IMR-90 (cell line): ENCODE measurements at regions not wholly inside any gene's neighbourhood (a gene's known extent, or its start where the extent isn't known, plus 50 kb on each side); places are given as distances from the start of the nearest gene placed in this dataset.

Experiments used
- ATAC-seq: fragments of 200-7000 bp; cut with Tn5 transposase; 2 replicates; pipeline ENCODE4 v1.9.1; 2020; ENCODE audit warnings: low read depth, mild to moderate bottlenecking, moderate library complexity
- BruUV-seq: library from RNA; stranded (reverse); fragments of 400-500 nt; replicated peaks from 2 replicates; lab custom pipeline; 2021; lab: Mats Ljungman, UMichigan
- CTCF ChIA-PET: fragments of 300-600 bp; formaldehyde crosslinking; extraction: SDS; loops from one replicate; lab custom pipeline; 2021; ENCODE audit warnings: antibody characterized with exemption; lab: Yijun Ruan, JAX
- POLR2A ChIA-PET: fragments of 300-600 bp; sonication (Branson Sonifier 250); formaldehyde crosslinking; loops from one replicate; lab custom pipeline; 2022; ENCODE audit warnings: antibody characterized with exemption; ENCODE audit not compliant: unreplicated experiment; lab: Charles Lee
- DNase-seq: peaks from one replicate; pipeline ENCODE4 v3.0.0; 2013
- H2AFZ ChIP-seq: replicated peaks from 2 replicates; pipeline ENCODE3; 2013; ENCODE audit warnings: low read length, mild to moderate bottlenecking; ENCODE audit not compliant: poor library complexity
- H2AK5ac ChIP-seq: 2 replicates; pipeline ENCODE4 v1.6.1; 2013; ENCODE audit warnings: low read depth, low read length, inconsistent platforms
- H2AK9ac ChIP-seq: replicated peaks from 2 replicates; pipeline ENCODE3; 2013; ENCODE audit warnings: mild to moderate bottlenecking, low read depth, low read length, moderate library complexity; ENCODE audit not compliant: poor library complexity
- H2BK120ac ChIP-seq: 2 replicates; pipeline ENCODE4 v1.6.1; 2013; ENCODE audit warnings: low read depth, low read length, inconsistent platforms
- H2BK15ac ChIP-seq: 3 replicates; pipeline ENCODE4 v1.6.1; 2013; ENCODE audit warnings: low read depth, low read length, inconsistent platforms
- H2BK20ac ChIP-seq: 2 replicates; pipeline ENCODE4 v1.6.1; 2013; ENCODE audit warnings: low read depth, mild to moderate bottlenecking, inconsistent platforms, low read length, moderate library complexity
- H2BK5ac ChIP-seq: 2 replicates; pipeline ENCODE4 v1.6.1; 2013; ENCODE audit warnings: mild to moderate bottlenecking, low read depth, low read length, inconsistent platforms; ENCODE audit not compliant: poor library complexity, severe bottlenecking
- H3K14ac ChIP-seq: replicated peaks from 2 replicates; pipeline ENCODE4 v1.6.1; 2013; ENCODE audit warnings: low read depth, low read length, inconsistent platforms
- H3K18ac ChIP-seq: 2 replicates; pipeline ENCODE4 v1.6.1; 2013; ENCODE audit warnings: low read depth, low read length, control low read depth
- H3K23ac ChIP-seq: 2 replicates; pipeline ENCODE4 v1.6.1; 2013; ENCODE audit warnings: low read depth, low read length, inconsistent platforms
- H3K27ac ChIP-seq: 2 replicates; pipeline ENCODE4 v1.5.1; 2013; ENCODE audit warnings: mild to moderate bottlenecking, control low read depth, low read length; ENCODE audit not compliant: insufficient read depth
- H3K27me3 ChIP-seq: 2 replicates; pipeline ENCODE4 v1.6.1; 2013; ENCODE audit warnings: low read length; ENCODE audit not compliant: control insufficient read depth, insufficient read depth
- H3K36me3 ChIP-seq: 2 replicates; pipeline ENCODE4 v1.6.1; 2013; ENCODE audit warnings: low read length, mixed read lengths; ENCODE audit not compliant: control insufficient read depth, insufficient read depth
- H3K4ac ChIP-seq: 2 replicates; pipeline ENCODE4 v1.6.1; 2013; ENCODE audit warnings: low read depth, low read length, inconsistent platforms
- H3K4me1 ChIP-seq: 2 replicates; pipeline ENCODE4 v1.6.1; 2013; ENCODE audit warnings: low read length, mixed read lengths; ENCODE audit not compliant: control insufficient read depth, insufficient read depth
- H3K4me2 ChIP-seq: 2 replicates; pipeline ENCODE4 v1.6.1; 2013; ENCODE audit warnings: low read depth, mild to moderate bottlenecking, control low read depth, low read length, moderate library complexity
- H3K4me3 ChIP-seq: 2 replicates; pipeline ENCODE4 v1.5.1; 2013; ENCODE audit warnings: low read depth, mild to moderate bottlenecking, control low read depth, low read length, moderate library complexity; ENCODE audit not compliant: insufficient read depth
- H3K56ac ChIP-seq: 2 replicates; pipeline ENCODE4 v1.6.1; 2013; ENCODE audit warnings: low read length, inconsistent platforms; ENCODE audit not compliant: insufficient read depth; ENCODE audit errors: extremely low read depth
- H3K79me1 ChIP-seq, 2 experiments: 2 replicates each; pipeline ENCODE4 v1.6.1; 2013; ENCODE audit warnings: low read length in 2 of 2, inconsistent platforms in 1 of 2, low read depth in 1 of 2
- H3K9ac ChIP-seq: 2 replicates; pipeline ENCODE4 v1.6.1; 2013; ENCODE audit warnings: low read depth, low read length, control low read depth
- H3K9me1 ChIP-seq: 2 replicates; pipeline ENCODE4 v1.6.1; 2013; ENCODE audit warnings: low read length, inconsistent platforms; ENCODE audit not compliant: insufficient read depth
- H3K9me3 ChIP-seq: 2 replicates; pipeline ENCODE4 v1.6.1; 2013; ENCODE audit warnings: low read length; ENCODE audit not compliant: control insufficient read depth, insufficient read depth
- H4K20me1 ChIP-seq: 2 replicates; pipeline ENCODE4 v1.6.1; 2013; ENCODE audit warnings: low read length, inconsistent platforms; ENCODE audit not compliant: insufficient read depth
- H4K5ac ChIP-seq: 2 replicates; pipeline ENCODE4 v1.6.1; 2013; ENCODE audit warnings: mild to moderate bottlenecking, low read depth, low read length, control low read depth
- H4K8ac ChIP-seq, 2 experiments: 2 replicates each; pipeline ENCODE4 v1.6.1; 2013; ENCODE audit warnings: low read depth in 2 of 2, low read length in 2 of 2, control low read depth in 1 of 2, inconsistent platforms in 1 of 2
- H4K91ac ChIP-seq: 2 replicates; pipeline ENCODE4 v1.6.1; 2013; ENCODE audit warnings: low read depth, low read length, inconsistent platforms; ENCODE audit not compliant: insufficient read depth
- BHLHE40 ChIP-seq: fragments of 150-350 bp; IDR thresholded peaks from 2 replicates; pipeline ENCODE4 v1.6.1; 2016; ENCODE audit warnings: mild to moderate bottlenecking, low read depth, low read length
- CEBPB ChIP-seq: IDR thresholded peaks from 2 replicates; pipeline ENCODE4 v1.6.1; 2012; ENCODE audit warnings: low read depth, low read length, improper control_type of control experiment
- CHD1 ChIP-seq: IDR thresholded peaks from 2 replicates; pipeline ENCODE4 v1.6.1; 2012; ENCODE audit warnings: low read depth, low read length, improper control_type of control experiment
- MAZ ChIP-seq: IDR thresholded peaks from 2 replicates; pipeline ENCODE4 v1.6.1; 2012; ENCODE audit warnings: low read depth, mild to moderate bottlenecking, low read length, improper control_type of control experiment, moderate library complexity, borderline replicate concordance
- NFE2L2 ChIP-seq: fragments of 150-350 bp; IDR thresholded peaks from 2 replicates; pipeline ENCODE4 v1.6.1; 2016; ENCODE audit warnings: low read depth, mild to moderate bottlenecking, low read length
- RAD21 ChIP-seq: IDR thresholded peaks from 2 replicates; pipeline ENCODE4 v1.6.1; 2012; ENCODE audit warnings: low read length, improper control_type of control experiment
- RCOR1 ChIP-seq: IDR thresholded peaks from 2 replicates; pipeline ENCODE4 v1.6.1; 2012; ENCODE audit warnings: mild to moderate bottlenecking, low read length, improper control_type of control experiment; ENCODE audit not compliant: insufficient replicate concordance
- SMC3 ChIP-seq: fragments of 150-350 bp; IDR thresholded peaks from 2 replicates; pipeline ENCODE4 v1.6.1; 2016; ENCODE audit warnings: low read depth, mild to moderate bottlenecking, antibody characterized with exemption, low read length, moderate library complexity
- WGBS, 2 experiments: methylation state at CpG; one replicate each; pipeline versions ENCODE4 v1.1.5 to v1.1.7; 2013; ENCODE audit warnings: missing lambda C conversion rate in 2 of 2; ENCODE audit not compliant: insufficient read length in 1 of 2; ENCODE audit errors: extremely low coverage in 2 of 2; 5-methylcytosine and 5-hydroxymethylcytosine counted together
- dilution Hi-C: fragments of 300-500 bp; cut with HindIII; formaldehyde crosslinking; loops from one replicate; pipeline ENCODE4 v1.14.3; 2018; ENCODE audit warnings: low sequenced_read_pairs; ENCODE audit not compliant: unreplicated experiment
- in situ Hi-C: fragments of 300-500 bp; cut with MboI; formaldehyde crosslinking; loops from 3 replicates; pipeline ENCODE4 v1.14.3; 2019; ENCODE audit warnings: low sequenced_read_pairs, inconsistent platforms, mixed read lengths
- intact Hi-C: fragments of 100-400 bp; cut with micrococcal nuclease; formaldehyde crosslinking; loops from 2 replicates; pipeline ENCODE4 v1.10.0; 2022
- TF ChIP-seq, protein P1 (sequence below): fragments of 150-350 bp; IDR thresholded peaks from 2 replicates; pipeline ENCODE4 v1.6.1; 2017; ENCODE audit warnings: mild to moderate bottlenecking, antibody characterized with exemption, low read length, low read depth
- TF ChIP-seq, protein P2 (sequence below): fragments of 150-350 bp; IDR thresholded peaks from 2 replicates; pipeline ENCODE4 v1.6.1; 2016; ENCODE audit warnings: low read depth, mild to moderate bottlenecking, low read length, moderate library complexity, borderline replicate concordance

DNA sequence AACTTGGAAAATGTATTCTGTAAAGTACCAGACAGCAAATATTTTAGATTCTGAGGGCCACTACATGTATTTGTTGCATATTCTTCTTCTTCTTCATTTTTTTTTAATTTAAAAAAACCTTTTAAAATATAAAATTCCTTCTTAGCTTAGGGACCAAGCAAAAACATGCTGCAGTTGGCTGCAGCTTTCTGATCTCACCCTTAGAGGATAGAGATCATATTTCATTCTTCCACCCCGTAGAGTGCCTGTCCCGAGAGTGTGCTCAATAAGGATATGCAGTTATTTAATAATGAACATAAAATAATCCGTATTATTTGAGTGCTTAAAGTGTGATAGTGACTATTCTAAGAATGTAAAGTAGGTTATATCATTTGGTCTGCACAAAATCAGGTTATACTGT is 204.2 kb upstream of the CD180 start:
- H3K4me1 ChIP-seq = no peaks in the 10 kb centered on the region; the same call in 1 of the 2 replicates
- H3K27ac ChIP-seq = no peak overlapping the region
- WGBS, 2 experiments = no CpG with 5 or more reads among the region's 3 CpGs
- dilution Hi-C loops = no loop called here
- no peak overlapping the region for H4K91ac ChIP-seq
- H2BK120ac ChIP-seq = no peak overlapping the region
- ATAC-seq (no peak), DNase-seq (no peak)
- H3K27me3 ChIP-seq = no peaks in the 10 kb centered on the region
- no peak overlapping the region for H4K8ac ChIP-seq
- H3K9me3 ChIP-seq = no peaks in the 10 kb centered on the region
- H3K56ac ChIP-seq = no peak overlapping the region
- H3K4ac ChIP-seq = no peak overlapping the region
- H3K4me3 ChIP-seq = no peak overlapping the region
- no peak overlapping the region for H4K5ac ChIP-seq
- no peak overlapping the region for H2AFZ ChIP-seq
- no peaks in the 10 kb centered on the region for H3K36me3 ChIP-seq
- H2BK20ac ChIP-seq = no peak overlapping the region
- TF ChIP-seq CEBPB (no peak), MAZ (no peak), BHLHE40 (no peak), NFE2L2 (no peak), CHD1 (no peak), RAD21 (no peak), RCOR1 (no peak), SMC3 (no peak)
- TF ChIP-seq, protein P1, sequence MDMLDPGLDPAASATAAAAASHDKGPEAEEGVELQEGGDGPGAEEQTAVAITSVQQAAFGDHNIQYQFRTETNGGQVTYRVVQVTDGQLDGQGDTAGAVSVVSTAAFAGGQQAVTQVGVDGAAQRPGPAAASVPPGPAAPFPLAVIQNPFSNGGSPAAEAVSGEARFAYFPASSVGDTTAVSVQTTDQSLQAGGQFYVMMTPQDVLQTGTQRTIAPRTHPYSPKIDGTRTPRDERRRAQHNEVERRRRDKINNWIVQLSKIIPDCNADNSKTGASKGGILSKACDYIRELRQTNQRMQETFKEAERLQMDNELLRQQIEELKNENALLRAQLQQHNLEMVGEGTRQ = no peak
- TF ChIP-seq, protein P2, sequence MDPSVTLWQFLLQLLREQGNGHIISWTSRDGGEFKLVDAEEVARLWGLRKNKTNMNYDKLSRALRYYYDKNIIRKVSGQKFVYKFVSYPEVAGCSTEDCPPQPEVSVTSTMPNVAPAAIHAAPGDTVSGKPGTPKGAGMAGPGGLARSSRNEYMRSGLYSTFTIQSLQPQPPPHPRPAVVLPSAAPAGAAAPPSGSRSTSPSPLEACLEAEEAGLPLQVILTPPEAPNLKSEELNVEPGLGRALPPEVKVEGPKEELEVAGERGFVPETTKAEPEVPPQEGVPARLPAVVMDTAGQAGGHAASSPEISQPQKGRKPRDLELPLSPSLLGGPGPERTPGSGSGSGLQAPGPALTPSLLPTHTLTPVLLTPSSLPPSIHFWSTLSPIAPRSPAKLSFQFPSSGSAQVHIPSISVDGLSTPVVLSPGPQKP = no peak
- BruUV-seq = no TSS peak
- ChIA-PET CTCF (interaction anchor here (0.6 kb wide), 1 partner anchor 16 kb away, joined by 4 read pairs; no protein-coding TSS in a partner anchor), POLR2A (no interaction called here)
- H4K20me1 ChIP-seq = no peaks in the 10 kb centered on the region
- no peak overlapping the region for H3K18ac ChIP-seq
- no peak overlapping the region for H2BK15ac ChIP-seq
- no peaks in the 10 kb centered on the region for H3K79me1 ChIP-seq
- no peak overlapping the region for H3K4me2 ChIP-seq
- no peak overlapping the region for H3K23ac ChIP-seq
- no peak overlapping the region for H2AK9ac ChIP-seq
- H2BK5ac ChIP-seq = no peak overlapping the region
- H3K9ac ChIP-seq = no peak overlapping the region
- in situ Hi-C loops = no loop called here
- H2AK5ac ChIP-seq = no peak overlapping the region
- no peak overlapping the region for H3K14ac ChIP-seq
- H3K9me1 ChIP-seq = 0 out of 2 replicates have a peak, but pooled peaks cover 3% of the 10 kb centered on the region
- intact Hi-C loops = no loop called here
